Cardiac fibroblast (primary cell): ENCODE measurements at regions not wholly inside any gene's neighbourhood (a gene's known extent, or its start where the extent isn't known, plus 50 kb on each side); places are given as distances from the start of the nearest gene placed in this dataset.
"Not testable (repeated sequence)": the region's sequence is repeated elsewhere in the genome, so short reads cannot be mapped to it uniquely, and the experiment has no call there.

Experiments used
- DNase-seq, 2 donors: peaks; one replicate each; pipeline versions ENCODE4 v3.0.0 to v3.0.0-alpha.2; 2010; ENCODE audit warnings: low read depth in 2 of 2
- H3K4me3 ChIP-seq, 2 donors: replicated peaks in 1 of 2; 1 replicate in 1 of 2; 2 replicates in 1 of 2; pipeline ENCODE4 v1.5.1; 2011; ENCODE audit warnings: low read depth in 2 of 2, low read length in 2 of 2, mild to moderate bottlenecking in 2 of 2, moderate library complexity in 1 of 2
- TF ChIP-seq, protein P1 (sequence below): IDR thresholded peaks from one replicate; pipeline ENCODE4 v1.5.1; 2011; ENCODE audit warnings: low read depth, mild to moderate bottlenecking, low read length, inconsistent platforms

DNA sequence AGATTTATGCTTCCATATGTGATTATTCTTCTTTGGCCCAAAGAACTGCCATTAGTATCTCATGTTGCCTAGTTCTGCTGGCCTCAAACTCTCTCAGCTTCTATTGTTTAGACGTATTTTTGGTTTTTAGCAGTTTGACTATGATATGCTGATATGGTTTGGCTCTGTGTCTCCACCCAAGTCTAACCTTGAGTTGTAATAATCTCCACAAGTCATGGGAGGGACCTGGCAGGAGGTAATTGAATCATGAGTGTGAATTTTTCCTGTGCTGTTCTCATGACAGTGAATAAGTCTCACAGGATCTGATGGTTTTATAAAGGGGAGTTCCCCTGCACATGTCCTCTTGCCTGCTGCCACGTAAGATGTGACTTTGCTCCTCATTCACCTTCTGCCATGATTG lies 96.7 kb upstream of the ARG1 start:
- H3K4me3 ChIP-seq = no peak overlapping the region
- no peak for DNase-seq
- TF ChIP-seq, protein P1, sequence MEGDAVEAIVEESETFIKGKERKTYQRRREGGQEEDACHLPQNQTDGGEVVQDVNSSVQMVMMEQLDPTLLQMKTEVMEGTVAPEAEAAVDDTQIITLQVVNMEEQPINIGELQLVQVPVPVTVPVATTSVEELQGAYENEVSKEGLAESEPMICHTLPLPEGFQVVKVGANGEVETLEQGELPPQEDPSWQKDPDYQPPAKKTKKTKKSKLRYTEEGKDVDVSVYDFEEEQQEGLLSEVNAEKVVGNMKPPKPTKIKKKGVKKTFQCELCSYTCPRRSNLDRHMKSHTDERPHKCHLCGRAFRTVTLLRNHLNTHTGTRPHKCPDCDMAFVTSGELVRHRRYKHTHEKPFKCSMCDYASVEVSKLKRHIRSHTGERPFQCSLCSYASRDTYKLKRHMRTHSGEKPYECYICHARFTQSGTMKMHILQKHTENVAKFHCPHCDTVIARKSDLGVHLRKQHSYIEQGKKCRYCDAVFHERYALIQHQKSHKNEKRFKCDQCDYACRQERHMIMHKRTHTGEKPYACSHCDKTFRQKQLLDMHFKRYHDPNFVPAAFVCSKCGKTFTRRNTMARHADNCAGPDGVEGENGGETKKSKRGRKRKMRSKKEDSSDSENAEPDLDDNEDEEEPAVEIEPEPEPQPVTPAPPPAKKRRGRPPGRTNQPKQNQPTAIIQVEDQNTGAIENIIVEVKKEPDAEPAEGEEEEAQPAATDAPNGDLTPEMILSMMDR = no peak

DNA sequence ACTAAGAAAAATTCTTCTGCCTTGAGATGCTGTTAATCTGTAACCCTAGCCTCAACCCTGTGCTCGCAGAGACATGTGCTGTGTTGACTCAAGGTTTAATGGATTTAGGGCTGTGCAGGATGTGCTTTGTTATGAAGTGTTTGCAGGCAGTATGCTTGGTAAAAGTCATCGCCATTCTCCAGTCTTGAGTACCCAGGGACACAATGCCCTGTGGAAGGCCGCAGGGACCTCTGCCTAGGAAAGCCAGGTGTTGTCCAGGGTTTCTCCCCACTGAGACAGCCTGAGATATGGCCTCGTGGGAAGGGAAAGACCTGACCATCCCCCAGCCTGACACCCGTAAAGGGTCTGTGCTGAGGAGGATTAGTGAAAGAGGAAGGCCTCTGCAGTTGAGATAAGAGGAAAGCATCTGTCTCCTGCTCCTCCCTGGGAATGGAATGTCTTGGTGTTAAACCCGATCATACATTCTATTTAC lies 94.2 kb upstream of the ARG1 start:
- H3K4me3 ChIP-seq, DNase-seq: not testable (repeated sequence)

DNA sequence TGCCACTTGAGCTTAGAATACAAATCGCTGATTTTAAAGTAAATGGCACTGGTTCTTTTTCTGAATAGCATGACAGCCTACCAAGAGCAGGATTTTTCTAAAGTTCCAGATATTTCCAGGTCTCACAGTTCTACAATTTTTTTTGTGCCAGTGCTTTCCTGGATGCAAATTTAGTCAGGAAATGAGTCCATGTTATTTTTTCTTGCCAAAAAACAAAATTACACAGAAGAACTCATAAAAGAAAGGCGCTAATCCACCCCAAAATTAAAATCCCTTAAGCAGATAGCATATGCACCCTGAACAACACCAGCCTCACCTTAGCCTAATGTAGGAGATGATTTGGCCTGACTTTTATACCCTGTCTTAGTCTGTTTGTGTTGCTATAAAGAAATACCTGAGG lies 86.4 kb upstream of the ARG1 start:
- H3K4me3 ChIP-seq = no peak overlapping the region
- DNase-seq = no peak
- TF ChIP-seq, protein P1 = no peak

DNA sequence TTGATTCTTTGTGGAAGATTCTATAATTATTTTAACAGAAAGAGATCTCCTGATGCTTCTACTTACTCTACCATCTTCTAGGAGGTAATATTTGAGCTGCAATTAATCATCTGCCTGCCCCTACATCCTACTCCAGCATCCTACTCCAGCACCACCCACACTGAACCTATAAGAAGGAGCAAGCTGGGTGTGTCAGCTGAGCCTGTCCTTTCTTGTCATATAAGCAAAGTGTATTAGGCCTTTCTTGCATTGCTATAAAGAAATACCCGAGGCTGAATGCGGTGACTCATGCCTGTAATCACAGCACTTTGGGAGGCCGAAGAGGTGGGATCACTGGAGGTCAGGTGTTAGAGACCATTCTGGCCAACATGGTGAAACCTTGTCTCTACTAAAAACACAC lies 84.2 kb upstream of the ARG1 start:
- TF ChIP-seq, protein P1 = no peak
- H3K4me3 ChIP-seq = no peak overlapping the region
- no peak for DNase-seq

DNA sequence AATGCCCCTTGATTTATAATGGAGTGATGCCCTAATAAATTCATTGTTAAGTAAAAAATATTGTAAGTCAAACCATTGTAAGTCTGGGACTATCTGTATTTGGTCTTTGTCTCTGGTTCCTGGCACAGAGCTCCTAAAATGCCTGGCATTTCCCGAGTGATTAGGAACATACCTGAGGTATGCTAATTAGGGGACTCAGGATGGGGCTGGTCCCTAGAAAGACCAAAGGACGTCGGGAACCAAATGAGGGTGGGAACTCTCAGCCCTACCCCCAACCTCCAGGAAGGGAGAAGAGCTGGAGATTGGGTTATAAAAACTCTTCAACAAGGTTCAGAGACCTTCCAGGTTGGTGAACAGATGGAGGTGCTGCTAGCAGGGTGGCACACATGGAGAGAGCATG lies 82.6 kb upstream of the ARG1 start:
- DNase-seq = no peak
- TF ChIP-seq, protein P1 = no peak
- H3K4me3 ChIP-seq = no peak overlapping the region

DNA sequence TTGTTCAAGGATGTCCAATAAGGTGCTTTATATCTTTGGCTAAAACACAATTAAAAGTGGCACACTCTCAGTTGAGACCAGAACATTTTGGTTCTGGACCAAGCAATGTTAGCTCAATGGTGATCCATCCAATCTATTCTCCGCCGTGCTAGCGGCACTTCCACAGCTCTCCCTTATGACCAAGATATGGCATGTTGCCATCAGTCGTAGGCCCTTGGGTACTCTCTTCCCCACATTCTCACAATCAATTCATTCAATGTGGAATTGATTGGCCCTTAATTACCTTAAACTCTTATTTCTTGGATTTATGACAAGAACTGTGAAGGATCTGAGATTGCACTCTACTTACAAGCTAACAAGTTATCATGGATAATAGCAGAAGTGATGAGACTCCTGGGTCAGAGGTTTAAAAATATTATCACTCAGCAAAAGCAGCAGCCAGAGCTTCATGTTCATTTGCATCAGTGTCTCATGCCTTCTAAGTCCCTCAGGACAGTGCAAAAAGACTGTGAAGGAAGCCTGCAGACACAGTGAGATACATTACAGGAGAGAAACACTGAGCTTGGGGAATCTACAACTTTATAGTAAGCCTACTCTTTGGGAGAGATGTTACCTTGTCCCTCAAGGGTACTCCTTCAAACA lies 80.0 kb upstream of the ARG1 start:
- no peak for DNase-seq

DNA sequence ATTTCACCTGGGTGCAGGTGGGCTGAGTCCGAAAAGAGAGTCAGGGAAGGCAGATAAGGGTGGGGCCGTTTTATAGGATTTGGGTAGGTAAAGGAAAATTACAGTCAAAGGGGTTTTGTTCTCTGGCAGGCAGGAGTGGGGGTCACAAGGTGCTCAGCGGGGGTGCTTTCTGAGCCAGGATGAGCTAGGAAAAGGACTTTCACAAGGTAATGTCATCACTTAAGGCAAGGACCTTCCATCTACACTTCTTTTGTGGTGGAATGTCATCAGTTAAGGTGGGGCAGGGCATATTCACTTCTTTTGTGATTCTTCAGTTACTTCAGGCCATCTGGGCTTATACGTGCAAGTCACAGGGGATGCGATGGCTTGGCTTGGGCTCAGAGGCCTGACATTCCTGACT lies 68.6 kb upstream of the ARG1 start:
- not testable (repeated sequence) for DNase-seq, H3K4me3 ChIP-seq

More for the DNA sequence above, 80.0 kb upstream of the ARG1 start:
- H3K4me3 ChIP-seq = no peak overlapping the region
- TF ChIP-seq, protein P1 = no peak

DNA sequence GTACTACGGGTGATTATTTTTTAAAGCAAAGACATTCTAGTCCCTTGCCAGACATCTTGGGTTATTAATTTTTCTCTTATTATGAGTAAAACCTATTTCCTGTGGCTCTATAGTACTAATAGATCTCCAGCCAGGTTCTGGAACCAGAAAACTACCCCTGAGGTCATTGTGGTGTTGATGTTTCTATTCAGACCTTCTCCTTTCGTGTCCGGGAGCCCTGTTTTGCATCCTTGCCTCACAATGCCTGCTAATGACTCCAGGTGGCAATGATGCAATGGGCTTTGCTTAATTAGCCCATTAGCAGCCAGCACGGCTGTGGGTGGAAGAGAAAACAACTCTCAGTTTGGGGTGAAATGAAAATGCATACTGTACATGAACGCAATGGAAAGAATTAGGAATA lies 62.9 kb upstream of the ARG1 start:
- TF ChIP-seq, protein P1 = no peak
- DNase-seq = no peak
- no peak overlapping the region for H3K4me3 ChIP-seq
